Astrocyte of the cerebellum (primary cell): ENCODE measurements at regions not wholly inside any gene's neighbourhood (a gene's known extent, or its start where the extent isn't known, plus 50 kb on each side); places are given as distances from the start of the nearest gene placed in this dataset.

ENCODE experiments used
- DNase-seq: peaks from one replicate; pipeline ENCODE4 v3.0.0-alpha.2; 2011; ENCODE audit warnings: low read depth
- H3K4me3 ChIP-seq: 2 replicates; pipeline ENCODE4 v1.5.1; 2011; ENCODE audit warnings: mild to moderate bottlenecking, low read depth, low read length, moderate library complexity
- in situ Hi-C: cut with HindIII; loops from 2 replicates; pipeline ENCODE4 v1.10.0; 2017; ENCODE audit warnings: low sequenced_read_pairs
- TF ChIP-seq, protein P1 (sequence below): IDR thresholded peaks from 2 replicates; pipeline ENCODE4 v1.5.1; 2012; ENCODE audit warnings: low read length, low read depth, moderate library complexity, mild to moderate bottlenecking; ENCODE audit errors: missing control alignments

DNA sequence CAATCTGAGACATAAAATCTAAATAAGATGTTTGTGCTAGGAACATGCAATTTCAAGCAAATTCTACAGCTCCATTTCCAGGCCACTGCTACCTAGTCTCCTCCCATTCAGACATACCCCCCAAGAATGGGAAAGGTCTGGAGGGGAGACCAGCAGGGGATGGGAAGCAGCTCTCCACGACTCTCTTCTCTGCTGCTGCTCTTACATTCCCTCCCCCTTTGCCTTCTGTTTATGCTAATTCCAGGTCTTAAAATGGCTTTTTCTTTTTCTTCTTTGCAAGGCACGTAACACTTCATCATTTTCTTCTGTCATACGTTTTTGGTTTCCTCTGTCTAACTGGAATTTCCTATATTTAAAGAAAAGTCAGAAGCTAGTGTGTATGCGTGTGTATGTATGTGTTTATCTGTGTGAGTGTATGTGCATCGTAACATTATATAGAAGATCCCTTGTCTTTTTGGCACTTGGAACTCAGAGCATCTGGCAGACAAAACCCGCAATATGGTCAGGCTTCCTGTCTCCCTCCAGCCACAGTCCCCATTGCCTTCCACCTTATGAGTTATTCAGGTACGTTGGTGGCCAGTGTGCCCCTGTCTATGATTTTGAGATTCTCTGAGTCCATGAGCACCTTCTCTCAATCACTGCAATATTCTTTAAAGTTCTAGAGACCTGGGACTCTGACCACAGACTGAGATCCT lies 493.7 kb downstream of the BTBD3 start:
- TF ChIP-seq, protein P1, sequence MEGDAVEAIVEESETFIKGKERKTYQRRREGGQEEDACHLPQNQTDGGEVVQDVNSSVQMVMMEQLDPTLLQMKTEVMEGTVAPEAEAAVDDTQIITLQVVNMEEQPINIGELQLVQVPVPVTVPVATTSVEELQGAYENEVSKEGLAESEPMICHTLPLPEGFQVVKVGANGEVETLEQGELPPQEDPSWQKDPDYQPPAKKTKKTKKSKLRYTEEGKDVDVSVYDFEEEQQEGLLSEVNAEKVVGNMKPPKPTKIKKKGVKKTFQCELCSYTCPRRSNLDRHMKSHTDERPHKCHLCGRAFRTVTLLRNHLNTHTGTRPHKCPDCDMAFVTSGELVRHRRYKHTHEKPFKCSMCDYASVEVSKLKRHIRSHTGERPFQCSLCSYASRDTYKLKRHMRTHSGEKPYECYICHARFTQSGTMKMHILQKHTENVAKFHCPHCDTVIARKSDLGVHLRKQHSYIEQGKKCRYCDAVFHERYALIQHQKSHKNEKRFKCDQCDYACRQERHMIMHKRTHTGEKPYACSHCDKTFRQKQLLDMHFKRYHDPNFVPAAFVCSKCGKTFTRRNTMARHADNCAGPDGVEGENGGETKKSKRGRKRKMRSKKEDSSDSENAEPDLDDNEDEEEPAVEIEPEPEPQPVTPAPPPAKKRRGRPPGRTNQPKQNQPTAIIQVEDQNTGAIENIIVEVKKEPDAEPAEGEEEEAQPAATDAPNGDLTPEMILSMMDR = no peak
- in situ Hi-C loops = no loop called here
- DNase-seq = no peak
- no peak overlapping the region for H3K4me3 ChIP-seq

DNA sequence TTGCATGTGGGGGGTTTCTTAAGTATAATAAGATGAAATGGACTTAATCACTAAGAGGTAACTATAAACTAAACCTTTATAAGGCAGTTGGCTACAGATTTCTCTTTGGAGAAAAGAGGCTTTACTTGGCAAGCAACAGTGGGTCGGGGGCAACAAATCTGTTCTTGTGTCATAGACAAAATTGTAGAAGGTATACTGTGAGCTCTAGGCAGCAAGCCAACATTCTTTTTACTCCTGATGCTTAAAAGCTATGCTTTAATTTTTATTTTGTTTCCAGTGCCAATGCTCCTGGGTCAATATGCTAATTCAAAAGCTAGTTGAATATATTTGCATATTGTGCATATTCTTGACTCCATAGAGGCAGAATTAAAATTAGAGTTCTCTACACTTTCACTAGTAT lies 495.4 kb downstream of the BTBD3 start:
- TF ChIP-seq, protein P1 = no peak
- in situ Hi-C loops = no loop called here
- H3K4me3 ChIP-seq = no peak overlapping the region
- DNase-seq = no peak

DNA sequence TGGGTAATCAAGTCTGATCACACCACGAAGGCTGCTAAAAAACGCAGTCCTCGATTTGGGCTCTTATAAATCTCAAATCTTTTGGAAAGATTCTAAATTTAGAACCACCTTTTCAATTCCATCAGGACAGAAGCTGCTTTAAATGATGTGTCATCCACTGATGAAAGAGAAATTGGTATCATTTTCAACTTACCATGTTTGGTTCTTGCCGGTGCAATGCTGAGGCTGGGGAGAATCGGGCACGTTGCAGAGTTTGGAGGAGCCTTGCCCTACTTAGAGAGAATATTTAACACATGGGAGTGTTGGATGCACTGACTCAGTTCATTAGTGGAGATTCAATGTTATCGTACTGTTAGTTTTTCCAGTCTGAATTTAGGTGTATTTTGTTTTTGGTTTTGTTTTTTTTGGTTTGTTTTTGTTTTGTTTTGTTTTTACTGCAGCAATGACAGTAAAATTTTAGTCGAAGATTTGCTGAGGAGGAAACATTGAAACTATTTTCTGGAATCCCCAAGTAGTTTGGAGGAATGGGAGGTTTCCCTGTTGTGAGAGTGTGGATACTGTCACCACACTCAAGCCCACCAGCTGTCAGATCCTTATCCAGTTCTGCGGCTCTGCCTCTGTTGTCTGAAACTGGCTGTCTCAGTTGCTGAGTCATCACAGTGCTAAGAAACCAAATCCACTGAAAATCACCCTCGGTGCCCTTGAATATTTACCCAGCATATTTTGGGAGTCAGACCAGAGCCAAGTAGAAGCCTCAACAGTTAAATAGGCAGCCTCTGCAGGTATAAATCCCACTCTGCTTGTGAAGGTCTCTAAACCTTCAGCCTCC lies 497.0 kb downstream of the BTBD3 start:
- no peak for DNase-seq
- TF ChIP-seq, protein P1 = no peak
- H3K4me3 ChIP-seq = no peak overlapping the region
- in situ Hi-C loops = no loop called here

DNA sequence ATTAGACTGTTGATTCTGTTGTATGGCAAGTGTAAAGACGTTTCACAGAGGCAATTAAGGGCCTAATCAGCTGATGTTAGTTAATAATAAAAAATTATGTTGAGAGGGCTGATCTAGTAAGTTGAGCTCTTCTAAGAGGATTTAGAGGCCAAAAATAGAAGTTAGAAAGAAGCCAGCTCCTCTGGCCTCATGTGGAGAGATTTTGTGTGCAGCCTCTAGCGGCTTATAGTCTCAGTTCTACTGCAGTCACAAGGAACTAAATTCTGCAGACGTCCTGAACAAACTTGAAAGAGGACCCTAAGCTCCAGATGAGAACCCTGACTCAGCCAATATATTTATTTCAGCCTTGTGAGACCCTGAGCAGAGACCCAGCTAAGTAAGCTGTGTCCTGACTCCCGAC lies 498.6 kb downstream of the BTBD3 start:
- in situ Hi-C loops = no loop called here
- no peak for DNase-seq
- TF ChIP-seq, protein P1 = no peak
- H3K4me3 ChIP-seq = no peak overlapping the region

DNA sequence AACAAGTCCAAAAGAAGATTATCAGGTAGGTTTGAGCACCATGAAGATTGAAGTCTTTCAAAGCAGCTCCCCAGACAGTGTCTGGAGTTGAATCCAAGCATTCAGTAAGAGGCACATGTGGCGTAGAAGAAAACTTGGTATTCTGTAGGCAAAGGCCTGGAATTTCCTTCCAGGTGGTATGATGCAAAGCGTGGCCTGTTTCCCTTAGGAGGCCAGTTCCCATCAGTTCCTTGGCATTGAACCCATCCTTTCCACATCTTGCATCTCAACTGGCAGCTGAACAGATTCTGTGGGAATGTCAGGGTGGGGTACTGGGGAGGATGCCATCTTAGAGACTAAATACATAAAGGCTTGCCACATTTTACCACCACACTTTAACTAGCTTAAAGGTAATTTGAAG lies 516.0 kb downstream of the BTBD3 start:
- DNase-seq = no peak
- TF ChIP-seq, protein P1 = no peak
- in situ Hi-C loops = no loop called here

DNA sequence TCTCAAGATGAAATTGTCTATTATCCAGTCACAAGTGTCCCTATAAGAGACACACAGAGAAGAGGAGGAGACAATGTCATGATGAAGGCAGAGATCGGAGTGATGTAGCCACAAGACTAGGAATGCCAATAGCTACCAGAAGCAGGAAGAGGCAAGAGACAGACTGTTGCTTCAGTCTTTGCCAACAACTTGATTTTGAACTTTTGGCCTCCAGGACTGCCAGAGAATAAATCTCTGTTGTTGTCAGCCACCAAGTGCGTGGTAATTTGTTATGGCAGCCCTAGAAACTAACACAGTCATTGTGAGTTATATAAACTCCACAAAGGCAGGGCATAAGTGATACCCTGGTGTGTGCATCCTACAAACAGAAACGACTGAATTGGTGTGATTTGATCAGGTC lies 517.0 kb downstream of the BTBD3 start:
- no peak for DNase-seq
- TF ChIP-seq, protein P1 = no peak
- in situ Hi-C loops = no loop called here
- H3K4me3 ChIP-seq = no peak overlapping the region

More for the DNA sequence above, 516.0 kb downstream of the BTBD3 start:
- no peak overlapping the region for H3K4me3 ChIP-seq
